Stimulated activated CD8-positive, alpha-beta memory T cell treated with anti-CD3 and anti-CD28 coated beads, Interleukin-7, amount 100 ng/mL, for 4 hours (primary cell): ENCODE measurements at regions not wholly inside any gene's neighbourhood (a gene's known extent, or its start where the extent isn't known, plus 50 kb on each side); places are given as distances from the start of the nearest gene placed in this dataset.

Experiments used
- DNase-seq, 2 donors: peaks; one replicate each; pipeline ENCODE4 v3.0.0-alpha.2; 2020; ENCODE audit warnings: low read depth in 2 of 2

DNA sequence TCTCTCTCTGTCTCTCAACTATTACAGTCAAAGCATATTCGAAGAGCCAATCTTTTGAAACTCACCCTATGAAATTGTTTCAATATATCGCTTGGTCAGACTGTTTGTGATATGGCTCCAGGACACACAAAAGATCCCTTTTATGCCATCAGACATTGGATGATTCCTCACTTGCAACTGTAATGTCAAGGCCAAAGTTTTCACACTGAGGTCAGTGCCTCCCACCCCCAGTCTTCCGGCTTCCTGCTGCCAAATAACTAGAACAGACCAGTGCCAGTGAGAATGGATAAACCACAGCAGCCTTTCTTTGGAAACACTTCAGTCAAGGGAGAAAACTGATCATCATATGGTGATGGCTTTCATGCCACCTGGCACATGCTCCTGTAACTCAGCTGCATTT, 321.9 kb upstream of the ZFHX3 start:
- no peak for DNase-seq

DNA sequence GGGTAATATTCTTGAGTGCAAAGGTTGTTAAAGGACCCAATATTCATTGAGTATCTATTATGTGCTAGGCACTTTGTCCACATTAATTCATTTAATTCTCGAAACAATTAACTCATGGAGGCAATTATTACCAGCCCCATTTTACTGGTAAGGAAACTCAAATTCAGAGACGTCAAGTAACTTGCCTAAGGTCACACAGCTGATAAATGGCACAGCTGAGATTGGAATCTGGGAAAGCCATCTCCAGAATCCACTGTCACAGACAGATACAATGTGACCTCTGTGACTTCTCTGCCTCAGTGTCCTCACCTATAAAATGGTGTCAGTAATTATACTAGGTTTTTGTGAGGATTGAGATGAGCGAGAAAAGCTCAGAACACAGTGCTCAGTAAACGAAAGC, 320.8 kb upstream of the ZFHX3 start:
- DNase-seq: no peak

DNA sequence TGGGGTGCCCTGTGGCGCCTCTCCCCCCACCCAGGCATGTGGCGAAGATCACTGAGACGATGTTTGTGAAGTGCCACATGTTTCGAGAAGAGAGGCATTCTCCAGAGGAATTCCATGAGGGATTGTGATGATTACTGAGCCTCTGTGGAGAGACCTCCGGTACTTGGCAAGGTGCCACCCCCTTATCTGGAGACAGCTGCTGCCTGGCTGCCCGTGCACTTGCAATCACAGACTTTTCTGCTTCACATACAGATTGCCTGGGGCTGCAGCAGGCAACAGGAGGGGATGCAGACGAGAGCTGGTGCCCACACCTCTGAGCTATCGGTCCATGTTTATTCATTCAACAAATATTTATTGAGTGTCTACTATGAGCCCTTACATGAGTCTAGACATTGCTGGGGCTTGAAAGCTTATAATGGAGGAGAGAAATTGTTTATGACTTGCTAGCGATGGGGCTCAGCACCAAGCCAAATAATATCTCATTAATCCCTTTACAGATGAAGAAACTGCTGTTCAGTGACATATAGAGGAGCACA, 317.2 kb upstream of the ZFHX3 start:
- DNase-seq: no peak

DNA sequence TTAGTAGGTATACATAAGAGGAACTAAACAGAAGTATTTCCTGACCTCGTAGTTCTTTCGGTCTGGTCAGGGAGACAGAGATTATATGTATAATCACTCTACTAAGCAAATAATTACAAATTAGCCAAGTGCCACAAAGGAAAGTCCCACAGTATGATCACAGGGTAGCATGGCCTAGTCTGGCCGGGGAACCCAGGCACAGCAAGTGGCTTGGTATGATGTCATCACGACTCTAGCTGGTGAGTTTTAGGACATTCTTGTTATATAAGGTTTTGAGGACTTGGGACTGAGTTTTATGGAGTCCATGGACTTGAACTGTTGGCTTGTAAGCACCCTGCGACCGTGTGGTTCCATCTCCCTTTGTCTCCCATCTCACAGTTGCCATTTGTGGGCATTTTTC, 316.5 kb upstream of the ZFHX3 start:
- DNase-seq: no peak

DNA sequence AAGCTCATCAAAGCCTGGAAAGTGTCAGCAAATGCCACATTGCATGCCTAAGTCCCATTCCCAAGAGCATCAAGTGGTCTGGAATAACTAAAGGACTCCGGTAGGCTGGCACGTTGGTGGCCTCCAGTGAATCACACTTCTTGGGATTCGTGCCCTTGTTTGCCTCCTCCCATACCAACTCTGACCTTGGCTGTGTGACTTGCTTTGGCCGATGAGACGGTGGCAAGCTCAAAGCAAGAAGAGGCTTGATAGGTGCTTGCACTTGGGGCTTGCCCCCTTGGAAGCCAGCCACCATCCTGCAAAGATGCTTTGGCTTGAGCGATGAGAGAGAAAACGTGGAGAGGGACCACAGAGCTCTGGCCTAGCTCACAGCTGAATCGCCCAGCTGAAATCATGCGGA, 313.1 kb upstream of the ZFHX3 start:
- DNase-seq: no peak

DNA sequence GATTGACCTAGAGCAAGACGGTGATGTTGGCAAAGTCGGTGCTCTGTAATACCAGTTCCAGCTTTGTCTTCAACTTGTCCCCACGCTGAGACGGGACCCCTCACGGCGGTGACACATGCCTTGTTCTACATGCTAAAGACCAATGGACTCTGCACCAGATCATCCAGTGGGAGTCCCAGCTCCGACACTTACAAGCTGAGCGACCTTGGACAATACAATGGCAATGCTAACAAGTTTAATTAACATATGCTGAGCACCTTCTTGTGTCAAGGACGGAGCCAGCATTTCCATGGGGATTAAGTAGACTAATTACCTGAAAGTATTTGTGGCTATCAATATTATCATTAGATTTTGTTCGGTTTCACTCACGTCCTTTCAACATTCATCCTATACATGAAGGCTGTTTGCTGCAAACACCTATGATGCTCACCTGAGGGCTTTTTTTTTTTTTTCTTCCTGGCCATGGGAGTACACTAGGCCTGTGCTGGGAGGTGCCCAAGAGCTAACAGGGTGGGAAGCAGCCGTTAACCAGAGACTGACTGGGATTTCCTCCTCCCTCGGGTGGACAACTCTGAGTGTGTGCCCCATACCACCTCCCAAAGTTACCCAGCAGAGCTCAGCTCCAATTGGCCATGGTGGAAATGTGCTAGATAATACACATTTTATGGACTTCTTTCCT, 308.6 kb upstream of the ZFHX3 start:
- DNase-seq: no peak

DNA sequence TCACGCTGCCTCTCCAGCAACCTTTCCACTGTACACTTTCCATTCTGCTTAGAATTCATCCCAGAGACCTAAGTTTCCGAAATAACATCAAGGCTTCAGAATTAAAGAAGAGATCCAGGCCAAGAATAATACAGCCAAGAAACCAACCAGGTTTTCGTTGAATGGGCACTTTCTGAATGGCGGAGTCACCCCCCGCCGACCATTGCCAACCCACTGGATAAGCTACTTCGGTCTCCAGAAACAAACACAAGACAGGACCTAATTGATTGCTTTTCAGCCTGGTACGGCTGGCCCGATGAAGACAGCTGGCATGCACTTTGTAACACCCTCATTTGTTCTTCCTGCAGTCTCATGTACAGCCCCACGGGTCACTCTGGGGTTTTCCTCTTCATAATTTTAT, 308.1 kb upstream of the ZFHX3 start:
- no peak for DNase-seq

DNA sequence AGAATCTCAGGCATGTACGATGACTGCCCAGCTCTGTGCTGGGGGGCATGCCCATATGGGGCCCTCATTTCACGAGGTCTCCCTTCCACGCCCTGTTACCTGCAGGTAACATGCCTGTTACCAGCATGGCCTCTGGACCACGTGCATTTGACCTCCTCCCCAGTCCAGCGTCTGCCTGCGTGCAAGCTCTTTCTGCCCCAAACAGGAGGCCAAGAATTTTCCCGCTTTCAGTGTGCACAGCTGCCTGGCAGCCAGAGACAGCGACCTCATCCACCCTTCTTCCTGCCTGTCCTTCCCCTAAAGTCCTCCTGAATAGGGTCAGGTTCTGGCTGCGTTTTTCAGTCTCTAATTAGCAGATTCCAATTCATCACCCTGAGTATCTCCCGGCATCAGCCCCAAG, 306.5 kb upstream of the ZFHX3 start:
- no peak for DNase-seq

DNA sequence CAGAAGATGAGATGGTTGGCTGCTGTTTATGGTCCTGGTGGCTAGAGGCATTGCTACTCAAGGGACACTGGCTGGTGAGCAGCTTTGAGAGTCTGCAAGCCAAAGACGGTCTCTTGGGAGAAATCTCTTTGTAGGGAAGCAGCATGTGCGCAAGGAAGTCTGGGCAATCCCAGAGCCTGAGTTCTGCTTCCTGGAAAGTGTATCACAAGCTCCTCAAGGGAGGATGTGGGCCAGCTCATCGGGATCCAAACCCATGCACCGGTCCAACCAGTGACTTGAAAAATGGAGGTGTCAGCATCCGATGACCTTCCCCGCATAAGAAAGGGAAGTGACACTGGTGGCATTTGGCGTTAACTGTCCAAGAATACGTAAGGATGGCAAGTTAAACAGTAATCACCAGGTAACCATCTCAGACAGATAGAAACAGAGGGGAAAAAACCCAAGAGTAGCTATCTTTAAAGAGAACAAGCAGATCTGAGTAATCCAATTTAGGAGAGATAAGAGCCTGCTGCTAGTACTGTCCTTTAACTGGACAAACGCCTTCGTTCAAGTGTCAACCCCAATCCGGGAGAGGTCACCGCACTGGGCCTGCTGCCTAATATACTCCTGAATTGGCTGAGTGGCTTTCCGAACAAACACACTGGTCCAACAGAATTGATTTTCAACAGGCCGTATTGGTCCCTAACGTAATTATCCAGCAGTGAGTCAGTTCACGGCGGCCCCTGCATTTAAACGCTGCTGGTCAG, 303.0 kb upstream of the ZFHX3 start:
- no peak for DNase-seq

DNA sequence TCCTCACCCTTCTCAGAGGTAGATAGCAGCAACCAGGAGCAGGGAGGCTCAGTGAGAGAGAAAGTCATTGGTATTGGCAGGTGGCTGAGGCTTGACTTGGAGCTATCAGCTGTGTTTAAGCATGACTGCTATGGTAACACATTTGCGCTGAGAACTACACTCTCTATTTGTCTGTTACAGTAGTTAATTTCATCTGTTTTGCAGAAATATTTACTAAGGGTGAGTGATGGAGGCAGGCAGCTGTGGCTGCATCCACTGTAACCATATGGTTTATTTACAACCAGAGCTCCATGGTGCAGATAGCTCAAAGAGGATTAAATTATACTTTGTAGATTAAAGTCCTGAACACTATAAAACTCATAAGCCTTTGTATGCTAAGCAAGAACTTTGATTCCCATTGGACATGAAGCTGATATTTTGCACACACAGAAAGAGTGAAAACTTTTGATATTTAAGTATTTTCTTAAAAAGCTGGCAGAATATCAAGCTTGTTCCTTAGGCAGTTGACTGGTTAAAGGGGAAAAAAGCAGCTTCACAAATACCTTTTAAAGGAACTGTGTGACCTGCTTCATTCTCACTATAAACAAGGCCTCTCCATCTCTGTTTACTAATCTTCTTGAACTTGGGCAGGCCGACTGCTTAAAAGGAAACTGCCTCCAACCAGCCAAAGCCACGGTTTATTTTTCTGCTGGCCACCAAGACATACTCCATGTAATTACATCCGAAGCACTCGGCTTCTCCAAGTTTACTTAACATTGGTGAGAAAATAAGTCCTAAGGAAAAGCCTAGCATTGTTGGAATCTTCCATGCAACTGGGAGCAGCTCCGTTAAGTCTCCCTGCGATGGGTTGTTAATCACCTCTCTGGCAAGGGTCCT, 299.8 kb upstream of the ZFHX3 start:
- no peak for DNase-seq

DNA sequence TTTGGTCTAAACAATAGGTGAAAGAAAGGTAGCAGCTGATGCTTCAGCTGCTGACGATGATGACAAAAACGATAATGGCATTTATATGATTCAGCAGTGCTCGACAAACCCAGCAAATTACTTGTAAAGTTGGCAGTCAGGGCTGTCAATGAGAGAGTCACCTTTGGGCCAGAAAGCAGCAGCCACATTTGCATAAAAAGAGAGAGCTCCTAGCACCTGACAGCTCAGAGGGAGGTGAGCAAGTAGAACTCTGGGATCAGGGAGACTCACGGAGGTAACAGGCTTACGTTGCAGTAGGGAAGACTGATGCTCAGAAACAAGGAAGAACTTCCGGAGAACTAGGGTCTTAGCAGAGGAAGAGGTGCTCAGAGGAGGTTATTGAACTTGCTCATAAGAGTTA, 291.9 kb upstream of the ZFHX3 start:
- DNase-seq: no peak

DNA sequence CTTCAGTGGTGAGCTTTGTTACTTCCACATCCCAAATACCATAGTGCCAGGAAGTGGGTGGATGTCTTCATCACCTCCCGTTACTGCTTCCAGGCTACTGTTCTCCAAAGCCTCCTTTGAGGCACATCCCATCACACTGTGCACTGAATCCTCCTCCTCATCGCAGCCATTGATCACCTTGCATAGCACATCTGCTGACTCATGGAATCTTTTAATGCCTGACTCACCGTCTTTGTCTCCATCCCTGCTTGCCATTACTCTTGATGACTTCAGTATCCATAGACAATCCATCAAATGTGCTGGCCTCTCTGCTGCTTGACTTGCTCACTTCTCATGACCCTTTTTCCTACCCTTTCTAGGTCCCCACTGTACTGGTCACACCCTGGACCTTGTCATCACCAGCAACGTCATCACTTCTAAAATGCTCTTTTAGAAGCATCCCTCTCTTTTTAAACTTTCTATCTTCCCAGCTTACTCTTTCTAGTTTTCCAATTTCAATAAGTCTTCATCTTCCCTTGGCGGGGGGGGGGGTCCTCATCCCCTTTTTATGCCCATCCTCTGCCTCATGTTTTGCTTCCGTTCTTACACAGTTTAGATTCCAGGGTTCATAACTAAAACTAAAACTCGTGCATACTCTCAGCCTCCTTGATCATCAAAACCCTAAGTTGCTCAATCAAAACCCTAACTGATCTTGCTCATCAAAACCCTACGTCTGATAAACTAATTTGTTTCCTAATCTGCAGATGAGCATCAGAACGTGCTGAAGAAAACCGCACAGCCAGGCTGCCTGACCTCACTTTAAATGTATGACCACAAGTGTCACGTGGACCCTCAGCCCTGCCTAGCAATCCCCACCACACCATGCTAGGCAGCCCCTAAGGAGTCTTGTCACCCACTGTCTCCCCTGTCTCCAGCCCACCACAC, 289.7 kb upstream of the ZFHX3 start:
- DNase-seq: no peak

DNA sequence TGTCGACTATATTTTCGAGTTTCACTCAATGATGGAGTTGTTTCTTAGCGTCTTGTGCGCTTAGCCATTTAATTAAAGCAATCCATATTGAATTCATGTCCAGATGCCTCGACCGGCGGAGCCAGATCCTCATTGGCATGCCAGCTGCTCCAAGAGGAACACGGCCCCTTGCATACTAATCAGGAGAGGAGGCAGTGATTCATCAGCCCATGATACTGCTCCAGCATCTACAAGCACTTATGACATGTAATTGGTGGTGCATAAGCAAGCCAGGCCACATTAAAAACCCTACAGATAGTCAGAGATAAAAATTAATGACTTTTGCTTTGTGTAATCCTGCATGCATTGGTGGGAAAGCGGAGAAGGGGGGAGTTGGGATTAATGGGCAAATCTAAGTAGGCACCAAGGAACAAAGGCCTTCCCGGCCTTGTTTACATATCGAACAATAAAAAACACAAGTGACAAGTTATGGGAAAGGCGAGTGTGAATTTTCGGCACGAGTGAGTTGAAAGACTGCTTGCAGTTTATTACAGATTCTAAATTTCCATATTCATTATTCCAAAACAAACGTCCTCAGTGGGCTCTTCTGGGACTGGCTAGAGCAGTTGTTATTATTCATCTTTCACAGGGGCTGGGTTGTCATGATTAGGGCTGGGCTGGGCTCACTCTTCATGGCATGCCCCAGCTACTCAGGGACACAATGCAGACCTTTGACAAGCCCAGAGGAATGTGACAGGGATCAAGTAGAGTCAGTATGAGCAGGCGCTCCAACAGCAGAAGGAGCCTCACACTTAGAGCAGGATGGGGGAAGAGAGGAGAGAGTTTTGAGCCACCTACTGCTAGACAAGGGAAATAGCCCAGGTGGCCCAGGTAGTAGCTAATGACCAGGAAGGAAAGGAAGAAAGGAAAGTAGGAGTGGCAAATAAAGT, 281.7 kb upstream of the ZFHX3 start:
- no peak for DNase-seq

DNA sequence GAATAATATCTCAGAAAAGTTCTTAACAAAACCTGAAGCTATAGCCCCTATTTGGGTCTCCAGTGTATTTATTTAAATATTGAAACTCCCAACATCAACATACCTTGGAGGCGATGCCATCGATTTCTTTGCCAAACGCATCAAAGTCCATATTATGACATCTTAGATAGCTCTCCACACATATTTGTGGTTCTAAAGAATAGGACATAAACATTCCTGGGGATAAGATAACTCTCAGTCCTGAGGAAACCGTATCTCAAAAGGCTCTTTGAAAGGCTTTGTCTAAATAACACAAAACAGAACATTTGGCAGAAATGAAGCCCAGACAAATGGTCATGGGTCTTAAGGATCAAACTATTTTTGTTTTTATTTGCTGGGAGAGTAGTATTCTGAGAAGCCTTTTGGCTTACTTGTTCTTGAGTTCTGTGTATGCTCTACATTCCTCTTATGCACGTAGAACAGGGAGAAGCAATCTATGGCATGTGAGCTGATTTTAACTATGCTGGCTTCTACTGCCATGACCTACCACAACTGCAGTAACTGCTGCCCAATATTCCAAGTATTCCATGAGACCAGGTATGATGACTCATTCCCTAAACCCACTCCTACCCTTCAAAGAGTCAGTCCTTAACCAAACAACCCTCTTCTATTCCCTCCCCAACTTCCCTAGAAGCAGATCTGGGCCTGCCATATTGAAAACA, 279.0 kb upstream of the ZFHX3 start:
- DNase-seq: no peak

DNA sequence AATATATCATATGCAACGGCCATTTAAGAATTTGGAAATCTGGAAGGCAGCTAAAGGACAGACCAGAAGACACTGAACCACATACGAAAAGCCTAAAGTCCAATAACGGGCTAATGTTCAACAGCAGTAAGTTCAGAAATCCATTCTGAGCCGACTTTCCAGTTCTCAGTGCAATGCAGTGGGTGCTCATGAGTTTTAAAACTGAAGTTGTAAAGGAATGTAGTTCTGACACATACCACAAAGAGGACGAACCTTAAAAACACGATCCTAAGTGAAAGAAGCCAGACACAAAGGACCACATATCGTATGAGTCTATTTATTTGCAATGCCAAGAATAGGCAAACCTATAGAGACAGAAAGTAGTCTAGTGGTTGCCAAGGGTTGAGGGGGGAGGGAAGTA, 278.3 kb upstream of the ZFHX3 start:
- no peak for DNase-seq

DNA sequence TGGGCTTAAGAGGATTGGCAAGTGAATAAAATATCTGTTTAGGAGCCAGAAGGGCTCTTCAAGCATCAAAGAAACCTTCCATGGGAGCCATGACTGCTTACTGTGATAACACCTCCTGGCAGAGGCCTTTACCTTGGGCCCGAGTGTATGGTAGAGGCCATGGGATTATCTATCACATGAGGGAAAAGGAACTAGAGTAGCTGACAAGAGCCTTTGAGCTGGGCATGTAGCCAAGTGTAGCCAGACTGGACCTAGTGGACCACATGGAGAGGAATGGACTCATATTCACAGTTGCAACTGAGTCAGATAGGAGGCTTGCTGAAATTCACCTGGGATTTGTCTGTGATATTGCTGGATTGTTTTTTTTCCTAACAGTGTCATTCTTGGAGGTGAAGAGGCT, 276.0 kb upstream of the ZFHX3 start:
- no peak for DNase-seq

DNA sequence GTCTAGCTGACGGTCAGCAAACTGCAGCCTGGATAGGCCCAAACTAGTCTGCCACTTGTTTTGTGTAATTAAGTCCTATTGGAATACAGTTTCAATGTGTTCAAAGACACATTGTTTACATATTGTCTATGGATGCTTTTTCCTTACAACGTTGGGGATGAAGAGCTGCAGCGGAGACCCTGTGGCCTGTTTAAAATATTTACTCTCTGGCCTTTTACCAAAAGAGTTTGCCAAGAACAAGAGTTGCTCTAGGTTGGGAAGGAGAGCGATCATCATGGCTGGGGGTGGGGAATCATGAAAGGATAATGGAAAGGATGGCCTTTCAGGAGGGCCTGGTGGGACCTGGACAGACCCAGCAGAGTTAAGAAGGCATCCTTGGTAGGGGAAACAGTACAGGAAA, 274.9 kb upstream of the ZFHX3 start:
- DNase-seq: no peak

DNA sequence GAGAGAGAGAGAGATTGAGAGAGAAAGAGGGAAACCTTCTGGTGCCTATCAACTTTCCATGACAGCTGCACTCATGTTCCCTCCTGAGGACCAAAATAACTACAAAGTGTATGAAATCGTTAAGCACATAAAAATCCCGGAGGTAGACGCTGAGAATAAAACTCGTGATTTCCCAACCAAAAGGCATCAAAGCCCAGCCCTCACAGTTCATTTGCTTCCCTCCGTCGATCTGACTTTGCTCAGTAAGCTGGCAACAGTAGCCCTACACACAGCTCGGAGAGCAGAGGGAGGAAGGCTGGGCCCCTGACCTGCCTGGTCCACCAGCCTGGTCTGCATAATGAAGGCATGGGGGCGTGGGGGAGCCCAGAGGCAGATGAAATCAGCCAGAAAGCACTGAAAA, 273.9 kb upstream of the ZFHX3 start:
- DNase-seq: no peak

DNA sequence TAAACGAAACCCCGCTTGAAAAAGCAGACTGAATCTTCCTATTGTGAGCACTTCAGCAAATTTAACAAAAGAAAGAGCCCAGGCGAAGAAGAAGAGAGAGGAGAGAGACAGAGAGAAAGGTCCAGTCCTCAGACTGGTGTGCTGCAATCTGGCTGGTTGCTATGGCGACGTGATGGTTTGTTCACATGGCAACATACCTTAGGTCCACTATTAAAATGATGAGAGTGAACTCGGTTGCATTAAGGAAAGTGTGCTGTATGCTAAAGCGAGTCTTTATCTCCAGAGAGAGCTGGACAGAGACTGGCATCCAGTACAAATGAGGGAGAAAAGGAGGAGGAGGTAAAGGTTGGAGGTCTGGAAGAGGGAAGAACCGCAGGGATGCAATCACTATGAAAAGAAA, 271.8 kb upstream of the ZFHX3 start:
- DNase-seq: no peak

DNA sequence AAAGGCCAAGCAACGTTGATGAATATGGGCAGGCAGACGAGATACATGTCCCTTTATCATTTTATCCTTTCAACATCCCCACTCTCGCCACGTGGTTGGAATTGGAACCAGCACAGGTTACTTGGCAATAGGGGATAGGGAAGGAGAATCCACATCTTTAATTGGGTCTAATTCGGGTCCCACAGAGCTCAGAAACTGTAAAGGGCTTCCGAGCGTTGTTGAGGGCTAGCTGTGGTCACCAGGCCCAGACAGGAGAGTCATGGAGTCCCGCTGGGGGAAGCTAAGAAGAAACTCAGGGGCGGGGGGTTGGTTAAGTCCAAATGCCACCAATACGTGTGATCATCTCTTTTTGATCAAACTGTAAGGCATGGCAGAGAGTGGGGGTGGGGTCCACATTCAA, 271.3 kb upstream of the ZFHX3 start:
- DNase-seq: no peak
